Mucosa of gallbladder (tissue), 1 donor: ENCODE measurements at regions not wholly inside any gene's neighbourhood (a gene's known extent, or its start where the extent isn't known, plus 50 kb on each side); places are given as distances from the start of the nearest gene placed in this dataset.
"Not testable (repeated sequence)": the region's sequence is repeated elsewhere in the genome, so short reads cannot be mapped to it uniquely, and the experiment has no call there.

ENCODE experiments used
- DNase-seq: peaks from one replicate; pipeline ENCODE4 v3.0.0-alpha.2; 2020; ENCODE audit warnings: low spot score
- donor health status: DM: no; HTN: no; CAD: no.

DNA sequence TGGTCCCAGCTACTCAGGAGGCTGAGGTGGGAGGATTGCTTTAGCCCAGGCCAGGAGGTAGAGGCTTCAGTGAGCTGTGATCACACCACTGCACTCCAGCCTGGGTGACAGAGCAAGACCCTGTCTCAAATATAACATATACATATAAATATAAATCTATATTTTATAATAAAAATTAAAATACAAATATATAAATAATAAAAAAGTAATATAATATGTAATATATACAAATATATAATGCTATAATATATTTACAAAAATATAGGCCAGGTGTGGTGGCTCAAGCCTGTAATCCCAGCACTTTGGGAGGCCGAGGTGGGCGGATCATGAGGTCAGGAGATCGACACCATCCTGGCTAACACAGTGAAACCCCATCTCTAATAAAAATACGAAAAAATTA, 131.4 kb downstream of the MFAP3L start:
- not testable (repeated sequence) for DNase-seq

DNA sequence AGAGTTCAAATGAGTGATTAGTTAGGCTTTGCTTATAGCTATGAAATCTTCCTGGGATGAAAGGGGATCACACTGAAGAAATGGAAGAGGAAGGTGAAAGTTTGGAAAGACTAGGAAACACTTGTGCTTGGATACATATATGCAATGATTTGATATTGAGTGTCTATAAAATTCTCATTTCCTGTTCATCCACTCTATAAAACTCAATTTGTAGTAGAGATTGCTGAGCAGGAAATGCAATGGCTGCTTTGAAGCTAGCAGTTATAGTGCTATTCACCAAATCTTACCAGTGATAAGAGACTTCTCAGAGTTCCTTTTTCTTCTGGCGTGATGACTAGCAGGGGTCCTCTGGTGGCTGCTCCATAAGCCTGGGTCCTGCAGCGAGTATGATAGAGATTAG, 128.1 kb upstream of the HPF1 start:
- DNase-seq, result no peak

DNA sequence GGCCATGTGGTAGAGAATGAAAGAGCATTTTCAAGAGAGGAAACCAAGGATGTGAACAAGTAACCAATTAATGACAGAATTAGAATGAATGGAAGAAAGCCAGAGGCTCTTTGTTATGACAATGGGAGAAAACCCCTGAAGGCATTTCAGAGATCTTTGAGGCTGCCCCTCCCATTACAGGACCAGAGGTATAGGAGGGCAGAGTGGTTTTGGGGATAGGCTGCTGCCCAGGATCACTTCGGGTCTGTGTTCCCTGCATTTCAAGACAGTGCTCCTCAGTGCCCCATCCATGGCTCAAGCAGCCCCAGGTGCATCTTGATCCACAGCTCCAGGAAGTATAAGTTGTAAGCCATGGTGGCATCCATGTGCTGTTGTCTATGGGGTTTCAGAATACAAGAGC, 124.0 kb upstream of the HPF1 start:
- DNase-seq, result no peak

DNA sequence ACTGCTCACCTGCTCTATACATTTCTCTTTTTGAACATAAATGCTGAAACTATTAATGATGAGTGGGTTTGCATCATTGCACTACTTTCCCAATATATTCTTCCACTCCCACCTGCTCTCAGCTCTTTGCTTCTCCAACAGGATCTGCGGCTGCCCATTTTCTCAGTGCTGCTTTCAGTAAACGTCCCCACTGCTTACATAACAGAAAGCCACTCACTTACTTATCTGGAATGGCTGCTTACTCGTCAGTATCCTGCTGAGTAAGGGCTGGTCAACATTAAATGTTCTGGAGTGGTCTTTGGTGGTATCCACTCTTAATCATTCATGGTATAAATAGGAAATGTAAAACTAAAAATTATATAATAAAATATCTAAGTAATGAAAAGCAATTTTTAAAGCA, 112.8 kb upstream of the HPF1 start:
- no peak for DNase-seq

DNA sequence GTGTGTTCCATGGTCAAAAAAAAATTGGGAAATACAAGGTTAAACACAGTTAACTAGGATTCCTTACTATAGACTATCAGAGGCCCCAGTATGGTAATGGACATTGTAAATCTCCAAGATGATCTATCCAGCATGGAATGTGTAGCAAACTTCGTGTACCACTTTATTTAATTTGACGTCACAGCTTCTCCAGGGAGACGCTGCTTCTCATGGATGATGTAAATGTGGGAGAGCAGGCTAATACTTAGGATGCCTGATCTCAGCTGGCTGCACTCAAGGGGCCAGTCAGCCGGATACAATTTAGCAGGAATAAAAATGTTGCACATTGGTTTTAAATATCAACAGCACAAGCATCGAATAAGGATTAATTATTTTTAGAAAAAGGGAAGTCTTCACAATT, 111.7 kb upstream of the HPF1 start:
- no peak for DNase-seq

DNA sequence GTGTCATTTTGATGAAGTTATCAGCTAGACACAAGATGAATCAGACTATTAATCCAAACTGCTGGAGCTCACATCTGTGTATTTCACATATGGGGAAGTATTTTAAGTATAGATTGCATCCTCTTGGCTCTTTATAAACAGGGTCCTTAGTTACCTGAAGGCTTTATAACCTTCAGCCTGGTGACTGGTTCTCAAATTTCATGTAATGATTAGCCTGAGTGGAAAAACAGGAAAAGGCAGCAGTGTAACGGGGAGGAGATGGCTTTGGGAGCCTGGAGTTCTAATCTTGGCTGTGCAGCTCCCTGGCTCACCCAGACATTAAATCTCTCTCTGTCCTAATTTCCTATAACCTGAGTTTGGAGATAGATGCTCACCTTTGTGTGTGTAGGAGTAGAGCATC, 103.8 kb upstream of the HPF1 start:
- no peak for DNase-seq

DNA sequence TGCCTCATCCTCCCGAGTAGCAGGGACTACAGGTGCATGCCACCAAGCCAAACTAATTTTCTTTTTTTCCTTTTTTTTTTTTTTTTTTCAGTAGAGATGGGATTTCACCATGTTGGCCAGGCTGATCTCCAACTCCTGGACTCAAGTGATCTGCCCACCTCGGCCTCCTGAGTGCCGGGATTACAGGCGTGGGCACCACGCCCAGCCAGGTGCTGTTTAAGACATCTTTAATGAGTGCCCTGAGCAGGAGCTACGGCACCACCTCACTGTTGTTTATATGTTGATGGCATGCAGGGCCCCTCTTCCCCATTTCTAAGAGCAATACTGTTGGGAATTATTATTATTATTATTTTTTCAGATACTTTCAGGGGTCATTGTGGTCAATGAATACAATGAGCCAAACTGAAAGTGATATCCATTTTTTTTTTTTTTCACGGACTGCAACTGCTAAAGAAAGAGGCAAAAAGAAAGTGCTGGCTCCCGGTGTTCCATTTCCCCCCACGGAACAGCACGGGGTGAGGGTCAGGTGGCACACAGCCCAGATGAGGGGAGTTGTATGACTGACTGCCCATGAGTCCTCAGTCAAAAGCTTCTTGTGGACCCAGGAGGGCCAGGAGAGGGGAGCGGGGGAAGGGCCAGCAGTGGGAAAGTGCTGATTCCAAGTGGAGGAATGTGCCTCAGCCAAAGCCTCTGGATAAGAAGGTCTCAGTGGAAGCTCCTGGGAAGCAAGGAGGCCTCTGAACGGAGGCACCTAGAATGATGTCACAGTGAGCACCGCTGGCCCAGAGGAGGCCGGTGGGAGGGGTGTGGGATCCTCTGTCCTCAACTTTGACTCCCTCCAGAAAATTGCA, 101.8 kb upstream of the HPF1 start:
- DNase-seq, result no peak

DNA sequence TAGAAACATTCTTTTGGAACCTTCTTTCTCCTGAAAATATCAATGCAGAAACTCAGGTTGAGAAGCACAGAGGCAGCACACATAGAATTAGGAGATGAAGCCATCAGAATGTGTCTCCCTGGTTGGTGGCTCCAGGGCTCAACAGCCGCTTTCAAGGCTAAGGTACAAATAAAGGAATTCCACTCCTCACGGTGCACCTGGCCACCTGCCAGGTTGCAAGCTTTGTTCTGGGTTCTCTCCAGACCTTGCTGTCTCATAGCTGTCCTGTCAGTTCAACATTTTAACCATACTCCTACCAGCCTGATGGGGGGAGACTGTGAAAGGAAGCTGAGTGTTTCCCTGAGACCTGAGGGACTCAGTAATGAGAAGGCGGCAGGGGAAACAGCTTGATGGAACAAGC, 96.3 kb upstream of the HPF1 start:
- DNase-seq, result no peak

DNA sequence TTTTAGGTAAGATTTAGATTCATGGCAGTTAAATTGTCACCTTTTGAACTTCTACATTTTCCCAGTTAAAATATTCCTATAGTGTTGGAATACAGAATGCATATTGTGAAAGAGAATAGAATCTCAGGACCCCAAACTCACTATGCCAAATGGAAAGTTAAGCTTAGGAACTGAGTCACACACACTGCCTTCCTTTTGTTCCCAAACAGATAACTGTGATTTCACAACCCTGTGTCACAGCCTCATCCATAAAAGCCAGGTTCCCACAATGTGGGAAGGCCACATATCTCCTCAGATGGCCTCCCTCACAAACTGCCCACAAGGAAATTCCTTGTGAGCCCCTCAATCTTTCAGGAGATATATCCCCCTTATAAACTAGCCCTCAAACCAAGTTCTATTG, 94.7 kb upstream of the HPF1 start:
- DNase-seq, result no peak

DNA sequence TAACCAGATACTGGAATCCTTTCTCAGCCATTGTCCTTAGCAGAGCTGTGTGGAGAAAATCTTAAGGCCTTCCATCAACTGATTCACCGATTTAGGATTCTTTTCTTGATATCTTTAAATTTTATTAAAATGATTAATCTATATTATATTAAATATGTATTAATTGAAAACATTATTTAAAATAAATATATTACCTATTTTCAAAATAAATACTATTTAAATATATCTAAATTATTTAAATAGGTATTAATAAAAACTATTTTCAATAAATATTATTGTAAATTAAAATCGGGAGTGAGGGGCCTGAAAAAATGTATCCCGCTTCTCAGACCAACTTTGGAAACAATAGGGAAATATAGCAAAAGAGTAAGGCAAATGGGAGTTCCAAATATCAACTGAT, 94.0 kb upstream of the HPF1 start:
- DNase-seq, result no peak

DNA sequence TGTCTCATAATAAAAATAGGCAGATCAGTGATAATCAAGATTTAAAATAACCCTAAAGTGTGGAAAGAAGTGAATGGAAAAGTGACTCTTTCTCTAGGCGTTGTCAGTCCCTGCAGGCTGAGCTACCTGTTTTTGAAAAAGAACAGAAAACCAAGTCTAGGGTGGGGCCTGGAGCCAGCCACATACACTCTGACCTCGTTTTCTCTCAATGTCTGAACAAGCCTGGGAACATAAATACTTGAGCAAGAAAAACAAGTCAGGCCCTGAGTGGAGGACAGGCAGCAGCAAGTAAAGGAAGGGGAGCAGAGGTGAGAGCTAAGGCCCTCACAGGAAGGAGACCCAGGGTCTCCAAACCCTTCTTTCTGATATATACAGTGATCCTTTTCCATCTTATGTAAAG, 91.7 kb upstream of the HPF1 start:
- DNase-seq, result no peak

DNA sequence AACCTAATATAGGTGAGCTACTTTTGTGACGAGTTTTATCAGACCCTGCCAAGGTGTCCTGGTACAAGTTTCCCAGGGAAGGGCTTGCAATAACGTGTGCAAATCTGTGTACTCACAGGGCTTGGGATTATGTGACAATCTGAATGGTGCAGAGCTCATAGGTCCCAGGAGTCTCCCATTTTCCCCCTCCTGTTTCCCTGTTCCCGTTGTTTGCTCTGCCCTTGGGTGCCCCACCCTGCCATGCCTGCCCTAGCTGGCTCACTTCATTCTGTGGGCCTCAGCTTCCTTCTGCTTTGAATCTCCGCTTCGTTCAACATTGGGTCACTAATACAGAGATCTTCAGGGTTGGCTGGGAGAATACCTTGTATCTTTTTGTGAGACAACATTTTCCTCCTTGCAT, 90.3 kb upstream of the HPF1 start:
- DNase-seq, result no peak

DNA sequence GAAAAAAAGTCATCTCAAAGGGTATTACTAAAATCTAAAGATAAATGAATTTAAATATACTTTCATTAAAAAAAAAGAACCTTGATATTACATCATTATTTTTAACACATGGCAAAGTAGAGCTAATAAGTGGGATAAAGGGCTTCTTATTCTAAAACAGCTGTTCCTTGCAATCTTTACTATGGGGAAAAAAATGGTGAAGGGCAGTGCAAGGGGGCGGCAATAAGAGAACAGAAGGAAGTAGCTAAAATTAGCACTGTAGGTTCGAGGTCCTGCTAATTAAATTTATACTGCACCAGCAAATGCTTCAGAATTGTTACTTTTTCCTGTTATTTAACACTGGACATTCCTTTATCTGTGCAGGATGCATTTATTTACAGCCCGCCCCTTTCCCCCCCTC, 89.4 kb upstream of the HPF1 start:
- DNase-seq, result no peak

DNA sequence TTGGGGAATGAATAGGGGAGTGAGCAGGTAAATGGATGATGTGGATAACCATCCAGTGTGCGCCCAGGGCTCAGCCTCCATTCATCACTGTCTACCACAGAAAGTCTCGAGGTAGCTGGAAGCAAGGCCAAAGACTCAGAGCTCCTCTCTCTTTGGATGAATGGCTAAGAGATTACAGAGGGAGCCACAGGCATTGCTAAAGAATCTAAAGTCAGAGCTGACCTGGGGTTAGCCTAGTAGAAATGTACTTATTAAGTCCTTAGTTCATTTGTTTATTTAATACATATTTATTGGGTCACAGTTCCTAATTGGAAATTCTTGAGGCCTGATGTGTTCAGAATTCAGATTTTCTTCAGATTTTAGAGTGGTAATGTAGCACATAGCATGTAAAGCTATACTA, 88.7 kb upstream of the HPF1 start:
- no peak for DNase-seq

DNA sequence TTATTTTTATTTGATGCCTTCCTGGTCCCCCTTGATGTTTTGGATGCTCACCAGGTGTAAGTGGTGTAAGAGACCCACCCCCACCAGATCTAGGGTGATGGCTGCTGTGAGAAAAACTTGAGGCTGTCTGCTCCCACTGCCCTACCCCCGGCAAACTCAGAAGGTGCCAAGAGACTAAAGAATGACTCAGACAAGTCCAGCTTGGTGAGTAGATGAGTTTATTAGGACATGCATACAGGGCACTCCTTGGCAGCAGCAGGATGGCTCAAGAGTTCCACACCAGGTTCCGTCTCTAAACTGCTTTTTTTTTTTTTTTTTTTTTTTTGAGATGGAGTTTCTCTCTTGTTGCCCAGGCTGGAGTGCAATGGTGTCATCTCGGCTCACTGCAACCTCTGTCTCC, 84.0 kb upstream of the HPF1 start:
- no peak for DNase-seq

DNA sequence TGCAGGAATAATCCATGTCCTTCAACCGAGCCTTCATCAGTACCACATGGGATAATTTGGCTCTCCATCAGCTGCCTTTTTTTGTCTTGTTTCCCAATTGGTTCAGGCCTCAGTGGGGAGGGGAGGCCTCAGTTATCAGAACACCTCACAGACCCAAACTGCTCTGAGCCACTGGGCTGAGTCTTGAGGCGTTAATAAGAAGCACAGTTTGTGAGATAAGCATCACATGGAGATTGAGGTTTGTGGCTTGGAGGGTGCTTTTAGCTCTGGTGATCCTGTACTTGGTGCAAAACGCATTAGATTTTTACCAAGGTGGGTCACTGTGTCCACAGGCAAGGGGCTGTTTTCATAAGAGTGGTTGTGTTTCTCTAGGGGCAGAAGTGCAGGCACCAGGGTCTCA, 82.8 kb upstream of the HPF1 start:
- DNase-seq, result no peak

DNA sequence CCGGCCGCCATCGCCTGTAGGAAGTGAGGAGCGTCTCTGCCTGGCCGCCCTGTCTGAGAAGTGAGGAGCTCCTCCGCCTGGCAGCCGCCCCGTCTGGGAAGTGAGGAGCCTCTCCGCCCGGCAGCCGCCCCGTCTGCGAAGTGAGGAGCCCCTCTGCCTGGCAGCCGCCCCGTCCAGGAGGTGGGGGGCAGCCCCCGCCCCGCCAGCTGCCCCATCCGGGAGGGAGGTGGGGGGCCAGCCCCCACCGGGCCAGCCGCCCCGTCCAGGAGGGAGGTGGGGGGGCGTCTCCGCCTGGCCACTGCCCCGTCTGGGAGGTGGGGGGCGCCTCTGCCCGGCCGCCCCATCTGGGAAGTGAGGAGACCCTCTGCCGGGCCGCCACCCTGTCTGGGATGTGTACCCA, 70.6 kb upstream of the HPF1 start:
- not testable (repeated sequence) for DNase-seq

DNA sequence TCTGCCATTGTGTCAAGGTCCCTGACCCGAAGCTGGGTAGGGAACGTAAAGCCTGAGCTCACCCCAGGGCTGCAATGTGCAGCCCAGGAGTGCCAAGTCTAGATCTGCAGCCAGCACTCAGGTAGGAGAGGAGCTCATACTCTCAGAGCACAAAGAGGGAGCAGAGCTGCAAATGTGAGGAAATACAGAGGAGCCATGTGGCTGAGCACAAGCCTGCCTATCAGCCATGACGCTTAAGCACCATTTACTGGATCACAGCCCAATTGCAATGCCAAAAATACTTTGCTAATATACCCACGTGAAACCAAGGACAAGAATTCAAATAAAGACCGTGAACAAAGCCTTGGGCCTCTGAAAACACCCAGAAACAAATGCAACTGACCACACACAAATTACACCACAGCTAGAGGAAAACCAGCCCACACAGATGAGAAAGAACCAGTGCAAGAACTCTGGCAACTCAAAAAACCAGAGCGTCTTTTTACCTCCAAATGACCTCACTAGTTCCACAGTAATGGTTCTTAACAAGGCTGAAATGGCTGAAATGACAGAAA, 69.0 kb upstream of the HPF1 start:
- DNase-seq, result no peak

DNA sequence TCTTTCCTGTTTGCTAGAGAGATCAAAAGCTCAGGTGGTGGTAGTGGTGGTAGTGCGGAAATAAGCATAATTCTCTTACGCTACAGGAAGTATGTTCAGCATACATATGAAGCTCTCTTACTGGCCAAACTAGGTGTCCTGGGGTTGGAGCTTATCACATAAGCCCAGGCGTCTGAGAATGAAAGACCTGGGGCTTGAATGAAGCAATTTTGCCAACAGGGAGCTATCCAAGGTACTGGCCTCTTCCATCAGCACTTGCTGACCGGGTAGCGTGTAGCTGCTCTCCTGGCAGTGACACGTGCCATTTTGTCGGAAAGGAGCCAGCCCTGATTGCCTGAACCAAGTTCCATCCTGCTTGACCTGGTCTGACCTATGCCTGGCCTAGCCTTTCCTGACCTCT, 65.9 kb upstream of the HPF1 start:
- DNase-seq, result peak; percentile 44

DNA sequence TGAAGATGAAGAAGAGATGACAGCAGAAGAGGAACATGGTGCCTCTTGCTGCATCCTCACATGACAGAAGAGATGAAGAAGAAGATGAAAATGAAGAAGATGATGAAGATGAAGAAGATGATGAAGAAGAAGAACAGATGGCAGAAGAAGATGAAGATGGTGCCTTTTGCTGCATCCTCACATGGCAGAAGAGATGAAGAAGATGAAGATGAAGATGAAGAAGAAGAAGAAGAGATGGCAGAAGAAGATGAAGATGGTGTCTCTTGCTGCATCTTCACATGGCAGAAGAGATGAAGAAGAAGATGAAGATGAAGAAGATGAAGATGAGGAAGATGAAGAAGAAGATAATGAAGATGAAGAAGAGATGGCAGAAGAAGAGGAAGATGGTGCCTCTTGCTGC, 63.7 kb upstream of the HPF1 start:
- no peak for DNase-seq

DNA sequence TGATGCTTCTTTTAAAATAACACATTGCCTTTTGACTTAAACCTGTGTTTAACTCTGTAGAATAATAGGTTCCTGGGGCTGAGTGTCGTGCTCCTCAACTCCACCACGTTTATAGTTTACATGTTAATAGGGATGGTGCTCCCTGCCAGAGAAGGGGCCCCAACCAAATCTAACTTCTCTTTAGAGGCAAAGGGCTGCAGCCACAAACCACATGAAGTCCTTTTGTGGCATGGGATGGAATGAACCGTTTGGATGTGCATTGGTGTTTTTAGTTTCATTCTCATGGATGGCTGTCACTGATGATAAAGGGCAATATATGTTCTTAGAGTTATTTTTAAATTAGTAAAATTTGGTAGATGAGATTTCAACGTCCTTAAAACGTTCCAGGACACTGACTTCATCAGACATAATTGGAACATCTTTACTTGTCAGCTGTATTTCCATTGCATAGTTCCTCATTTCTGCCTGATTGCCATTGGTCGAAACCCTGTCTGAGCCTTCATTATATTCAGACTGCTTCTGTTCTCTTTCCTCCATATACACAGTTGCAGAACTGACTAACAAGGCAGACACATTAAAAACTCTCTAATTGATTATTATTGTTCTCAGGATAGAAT, 60.4 kb upstream of the HPF1 start:
- no peak for DNase-seq

DNA sequence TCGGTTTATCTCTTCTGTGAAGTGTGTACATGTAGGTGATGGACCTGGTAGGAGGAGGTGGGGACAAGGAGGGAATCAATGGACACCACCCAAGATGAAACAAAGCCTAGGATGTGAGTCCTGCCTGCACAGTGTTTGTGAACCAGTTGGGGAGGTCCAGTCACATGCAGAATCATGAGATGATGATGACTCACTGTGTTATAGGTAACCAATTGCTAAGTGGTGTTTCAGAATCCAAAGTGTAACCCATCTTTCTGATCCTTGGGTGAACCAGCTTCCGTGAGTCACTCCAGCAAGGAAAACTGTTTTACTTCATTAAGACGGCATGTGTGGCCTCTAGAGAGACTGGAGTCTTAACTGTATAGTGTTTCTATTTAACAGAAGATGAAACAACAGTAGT, 57.9 kb upstream of the HPF1 start:
- DNase-seq, result peak; percentile 30

DNA sequence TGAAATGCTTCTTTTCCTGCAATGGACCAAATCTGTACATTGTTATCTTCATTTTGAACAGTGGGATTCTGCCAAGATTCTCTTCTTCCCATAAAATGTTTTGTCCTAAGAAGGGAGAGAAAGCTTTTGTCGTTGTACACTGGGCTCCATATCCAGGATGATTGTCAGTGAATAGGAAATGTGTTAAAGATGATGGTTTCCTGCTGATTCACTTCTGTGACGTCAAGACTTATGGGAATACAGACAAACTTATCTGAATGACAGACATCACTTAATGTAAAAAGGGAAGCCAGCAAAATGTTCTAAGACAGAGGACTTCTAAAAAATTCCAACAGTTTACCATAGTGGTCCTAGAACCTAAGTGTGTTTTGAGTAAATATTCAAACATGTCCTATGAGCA, 53.7 kb upstream of the HPF1 start:
- DNase-seq, result no peak
